Stomach (tissue), 8 donors: ENCODE measurements at regions not wholly inside any gene's neighbourhood (a gene's known extent, or its start where the extent isn't known, plus 50 kb on each side); places are given as distances from the start of the nearest gene placed in this dataset.

Source experiments
- DNase-seq, 2 donors: peaks; one replicate each; pipeline versions ENCODE4 v3.0.0 to v3.0.0-alpha.2; 2013 to 2019
- H3K27ac ChIP-seq, 5 donors: fragments of 200-600 bp in 4 of 5; sonication (generic) in 4 of 5; one replicate each; pipeline ENCODE4 v1.5.1; 2013 to 2019; ENCODE audit warnings: mild to moderate bottlenecking in 1 of 5, moderate library complexity in 1 of 5
- H3K27me3 ChIP-seq, 3 donors: fragments of 200-600 bp; sonication (generic); one replicate each; pipeline ENCODE4 v1.5.1; 2017 to 2019; ENCODE audit warnings: mixed run types in 1 of 3
- H3K36me3 ChIP-seq, 4 donors: fragments of 200-600 bp; sonication (generic); 1 replicate in 3 of 4; 2 replicates in 1 of 4; pipeline ENCODE4 v1.5.1; 2016 to 2019
- H3K4me1 ChIP-seq, 4 donors: fragments of 200-600 bp; sonication (generic); one replicate each; pipeline ENCODE4 v1.5.1; 2016 to 2019
- H3K4me3 ChIP-seq, 4 donors: fragments of 200-600 bp; sonication (generic) in 3 of 4; one replicate each; pipeline ENCODE4 v1.5.1; 2016 to 2019; ENCODE audit warnings: mild to moderate bottlenecking in 1 of 4
- H3K9me3 ChIP-seq, 4 donors: fragments of 200-600 bp; sonication (generic); one replicate each; pipeline ENCODE4 v1.5.1; 2016 to 2019
- CTCF ChIP-seq, 7 experiments: fragments of 450-650 bp in 4 of 7; fragments of 200-600 bp in 3 of 7; sonication (generic) in 3 of 7; IDR thresholded peaks; one replicate each; pipeline ENCODE4 v1.5.1; 2016 to 2019; ENCODE audit warnings: antibody characterized with exemption in 7 of 7, control low read depth in 2 of 7, mild to moderate bottlenecking in 1 of 7
- EP300 ChIP-seq: sonication (generic); formaldehyde crosslinking; IDR thresholded peaks from one replicate; pipeline ENCODE4 v1.6.1; 2017; ENCODE audit warnings: antibody characterized with exemption
- POLR2A ChIP-seq, 4 donors: fragments of 450-650 bp; IDR thresholded peaks; one replicate each; pipeline ENCODE4 v1.6.1; 2016; ENCODE audit warnings: antibody characterized with exemption in 4 of 4, control low read depth in 2 of 4, mild to moderate bottlenecking in 1 of 4, moderate library complexity in 1 of 4
- POLR2AphosphoS5 ChIP-seq, 3 donors: sonication (generic); formaldehyde crosslinking; IDR thresholded peaks; one replicate each; pipeline ENCODE4 v1.6.1; 2016; ENCODE audit warnings: antibody characterized with exemption in 3 of 3
- WGBS, 5 donors: extraction: QIAGEN DNeasy Blood & Tissue Kit in 3 of 5; methylation state at CpG; one replicate each; pipeline versions ENCODE4 v1.1.5 to v1.1.7; 2013 to 2018; 5-methylcytosine and 5-hydroxymethylcytosine counted together
- intact Hi-C: fragments of 100-400 bp; cut with DNase I; formaldehyde crosslinking; loops from one replicate; pipeline ENCODE4 v1.15.1; 2023; ENCODE audit warnings: low total_unique reads
- donor health status: healthy with polysubstance abuse.
- donor health status: Bipolar disorder and iron deficiency.
- donor health status: healthy.

- intact Hi-C loops: no loop called here
- no peak for DNase-seq
- Histone ChIP-seq H3K4me1 (peaks cover 0 to 5% (median 0%) of the 10 kb centered on the region in 4 donors), H3K9me3 (no peaks in the 10 kb centered on the region), H3K27me3 (no peaks in the 10 kb centered on the region), H3K4me3 (no peak overlapping the region), H3K27ac (no peak overlapping the region), H3K36me3 (no peaks in the 10 kb centered on the region)
- TF ChIP-seq EP300 (no peak), POLR2AphosphoS5 (IDR thresholded peaks at IDR 0.05) (no peak), POLR2A (IDR thresholded peaks at IDR 0.05) (no peak), CTCF (IDR thresholded peaks at IDR 0.05) (no peak)
- WGBS, 5 donors: 80 to 93% (median 84%) methylated on average over 2 of the region's 2 CpGs
These were observed 109.3 kb downstream of the KDR start for GRCh38 chr4:55016131-55016530.

- Histone ChIP-seq H3K9me3 (no peaks in the 10 kb centered on the region), H3K27ac (no peak overlapping the region), H3K4me3 (no peak overlapping the region), H3K4me1 (peaks cover 0 to 5% (median 0%) of the 10 kb centered on the region in 4 donors), H3K36me3 (no peaks in the 10 kb centered on the region), H3K27me3 (no peaks in the 10 kb centered on the region)
- no peak for DNase-seq
- intact Hi-C loops: no loop called here
- TF ChIP-seq POLR2A (IDR thresholded peaks at IDR 0.05) (no peak), POLR2AphosphoS5 (IDR thresholded peaks at IDR 0.05) (no peak), CTCF (IDR thresholded peaks at IDR 0.05) (no peak), EP300 (no peak)
- WGBS, 5 donors: 27 to 53% (median 32%) methylated on average over 2 of the region's 2 CpGs
These were observed 110.5 kb downstream of the KDR start for GRCh38 chr4:55014876-55015275.

GRCh38 chr4:55013431-55013955, 111.9 kb downstream of the KDR start:
- WGBS, 5 donors: 64 to 76% (median 71%) methylated on average over 6 of the region's 6 CpGs
- Histone ChIP-seq H3K9me3 (no peaks in the 10 kb centered on the region), H3K27me3 (no peaks in the 10 kb centered on the region), H3K4me1 (peaks cover 0 to 5% (median 0%) of the 10 kb centered on the region in 4 donors), H3K27ac (no peak overlapping the region), H3K4me3 (no peak overlapping the region), H3K36me3 (no peaks in the 10 kb centered on the region)
- no peak for TF ChIP-seq POLR2AphosphoS5 (IDR thresholded peaks at IDR 0.05)
- TF ChIP-seq EP300: no peak
- TF ChIP-seq CTCF (IDR thresholded peaks at IDR 0.05): no peak
- TF ChIP-seq POLR2A (IDR thresholded peaks at IDR 0.05): no peak
- DNase-seq: no peak
- intact Hi-C loops: no loop called here

GRCh38 chr4:55012363-55013230, 112.8 kb downstream of the KDR start:
- intact Hi-C loops: no loop called here
- 47 to 53% (median 53%) methylated on average over 8 of the region's 8 CpGs for WGBS, 5 donors
- Histone ChIP-seq H3K4me1 (peaks cover 0 to 5% (median 0%) of the 10 kb centered on the region in 4 donors), H3K4me3 (no peak overlapping the region), H3K27ac (no peak overlapping the region), H3K27me3 (no peaks in the 10 kb centered on the region), H3K9me3 (no peaks in the 10 kb centered on the region), H3K36me3 (no peaks in the 10 kb centered on the region)
- DNase-seq: no peak
- no peak for TF ChIP-seq CTCF (IDR thresholded peaks at IDR 0.05)
- no peak for TF ChIP-seq POLR2A (IDR thresholded peaks at IDR 0.05)
- TF ChIP-seq EP300: no peak
- no peak for TF ChIP-seq POLR2AphosphoS5 (IDR thresholded peaks at IDR 0.05)
